Psoas muscle (tissue), 7 donors: ENCODE measurements at regions not wholly inside any gene's neighbourhood (a gene's known extent, or its start where the extent isn't known, plus 50 kb on each side); places are given as distances from the start of the nearest gene placed in this dataset.

Experiments
- ATAC-seq, 4 donors: fragments of 200-7000 bp; cut with Tn5 transposase; one replicate each; pipeline ENCODE4 v1.9.1; 2020; ENCODE audit warnings: moderate library complexity in 3 of 4, mild to moderate bottlenecking in 2 of 4
- DNase-seq, 2 donors: peaks; one replicate each; pipeline ENCODE4 v3.0.0-alpha.2; 2020
- H3K27ac ChIP-seq: fragments of 200-600 bp; one replicate; pipeline ENCODE4 v1.8.0; 2022
- H3K27me3 ChIP-seq, 3 donors: fragments of 200-600 bp in 1 of 3; one replicate each; pipeline versions ENCODE4 v1.6.1 to v1.8.0; 2013 to 2022; ENCODE audit warnings: low read length in 2 of 3, mild to moderate bottlenecking in 2 of 3, moderate library complexity in 1 of 3; ENCODE audit not compliant: insufficient read depth in 3 of 3
- H3K36me3 ChIP-seq, 2 donors: fragments of 200-600 bp in 1 of 2; one replicate each; pipeline versions ENCODE4 v1.6.1 to v1.8.0; 2013 to 2022; ENCODE audit warnings: low read depth in 1 of 2, mild to moderate bottlenecking in 1 of 2, moderate library complexity in 1 of 2; ENCODE audit not compliant: insufficient read depth in 1 of 2
- H3K4me1 ChIP-seq: fragments of 200-600 bp; one replicate; pipeline ENCODE4 v1.8.0; 2022
- H3K4me3 ChIP-seq: fragments of 200-600 bp; one replicate; pipeline ENCODE4 v1.8.0; 2022; ENCODE audit warnings: mild to moderate bottlenecking
- H3K9me3 ChIP-seq: fragments of 200-600 bp; one replicate; pipeline ENCODE4 v1.8.0; 2022
- CTCF ChIP-seq: fragments of 200-600 bp; IDR thresholded peaks from one replicate; pipeline ENCODE4 v1.8.0; 2022; ENCODE audit warnings: antibody characterized with exemption
- WGBS, 3 donors: extraction: QIAGEN DNeasy Blood & Tissue Kit; methylation state at CpG; one replicate each; pipeline versions ENCODE4 v1.1.6 to v1.1.7; 2013; 5-methylcytosine and 5-hydroxymethylcytosine counted together
- intact Hi-C, 2 donors: fragments of 100-400 bp; cut with DNase I; formaldehyde crosslinking; loops; one replicate each; pipeline versions ENCODE4 v1.11.0 to v1.14.2; 2022
- donor health status: healthy with polysubstance abuse.
- donor health status: DM: no; HTN: no; CAD: no; lungs with moderate emphysema.
- donor health status: Bipolar disorder and iron deficiency.
- donor health status: healthy.
- donor health status: DM: yes; HTN: yes; CAD: no.
- donor health status: DM: no; HTN: no; CAD: no.
- donor health status: DM: yes; HTN: yes; CAD: no.

- TF ChIP-seq CTCF = no peak
- no peak for DNase-seq
- H3K9me3 ChIP-seq = no peaks in the 10 kb centered on the region
- H3K27ac ChIP-seq = no peak overlapping the region
- H3K4me1 ChIP-seq = no peaks in the 10 kb centered on the region
- intact Hi-C loops = no loop called here
- WGBS, 3 donors = 43 to 49% (median 46%) methylated on average over 4 of the region's 4 CpGs
- ATAC-seq = no peak
- H3K4me3 ChIP-seq = no peak overlapping the region
- H3K36me3 ChIP-seq = no peaks in the 10 kb centered on the region
- H3K27me3 ChIP-seq = peaks cover 0 to 5% (median 0%) of the 10 kb centered on the region in 3 donors
Observed at GRCh38 chr7:35448486-35448885, 194.6 kb upstream of the TBX20 start.

- Histone ChIP-seq H3K36me3 (no peaks in the 10 kb centered on the region), H3K9me3 (no peaks in the 10 kb centered on the region), H3K27me3 (no peaks in the 10 kb centered on the region), H3K27ac (no peak overlapping the region), H3K4me1 (no peaks in the 10 kb centered on the region), H3K4me3 (no peak overlapping the region)
- 74 to 76% (median 75%) methylated on average over 6 of the region's 6 CpGs for WGBS, 3 donors
- no peak for ATAC-seq
- no peak for TF ChIP-seq CTCF
- no peak for DNase-seq
- intact Hi-C loops = no loop called here
Observed at GRCh38 chr7:35446091-35446490, 192.2 kb upstream of the TBX20 start.

- Histone ChIP-seq H3K9me3 (no peaks in the 10 kb centered on the region), H3K27me3 (no peaks in the 10 kb centered on the region), H3K4me3 (no peak overlapping the region), H3K4me1 (no peaks in the 10 kb centered on the region), H3K36me3 (no peaks in the 10 kb centered on the region), H3K27ac (no peak overlapping the region)
- WGBS, 3 donors = 56 to 69% (median 68%) methylated on average over 2 of the region's 2 CpGs
- DNase-seq = no peak
- intact Hi-C loops = no loop called here
- TF ChIP-seq CTCF = no peak
- no peak for ATAC-seq
Observed at GRCh38 chr7:35437619-35438275, 183.8 kb upstream of the TBX20 start.

GRCh38 chr7:35436452-35436851 is 182.6 kb upstream of the TBX20 start:
- H3K9me3 ChIP-seq = no peaks in the 10 kb centered on the region
- H3K27ac ChIP-seq = no peak overlapping the region
- 65 to 79% (median 77%) methylated on average over 5 of the region's 5 CpGs for WGBS, 3 donors
- DNase-seq (no peak), ATAC-seq (no peak)
- no peaks in the 10 kb centered on the region for H3K4me1 ChIP-seq
- H3K36me3 ChIP-seq = no peaks in the 10 kb centered on the region
- TF ChIP-seq CTCF = no peak
- no peak overlapping the region for H3K4me3 ChIP-seq
- intact Hi-C loops = no loop called here
- H3K27me3 ChIP-seq = no peaks in the 10 kb centered on the region

GRCh38 chr7:35430547-35431153 is 176.8 kb upstream of the TBX20 start:
- DNase-seq (no peak), ATAC-seq (no peak)
- intact Hi-C loops = no loop called here
- Histone ChIP-seq H3K9me3 (no peaks in the 10 kb centered on the region), H3K4me3 (no peak overlapping the region), H3K27me3 (no peaks in the 10 kb centered on the region), H3K4me1 (no peaks in the 10 kb centered on the region), H3K27ac (no peak overlapping the region), H3K36me3 (no peaks in the 10 kb centered on the region)
- peak; percentile 7 for TF ChIP-seq CTCF
- WGBS, 3 donors = 65 to 69% (median 66%) methylated on average over 7 of the region's 7 CpGs
